BE2C (cell line): ENCODE measurements at regions not wholly inside any gene's neighbourhood (a gene's known extent, or its start where the extent isn't known, plus 50 kb on each side); places are given as distances from the start of the nearest gene placed in this dataset.

Experiments used
- DNase-seq: peaks from one replicate; pipeline ENCODE4 v3.0.0-alpha.2; 2020
- H3K27me3 ChIP-seq: fragments of 250-450 bp; sonication (Bioruptor Pico); 2 replicates; pipeline ENCODE4 v1.5.1; 2020; ENCODE audit warnings: mild to moderate bottlenecking
- H3K36me3 ChIP-seq: fragments of 250-450 bp; sonication (Bioruptor Pico); 2 replicates; pipeline ENCODE4 v1.5.1; 2020; ENCODE audit warnings: mild to moderate bottlenecking
- H3K4me1 ChIP-seq: fragments of 250-450 bp; sonication (Bioruptor Pico); 2 replicates; pipeline ENCODE4 v1.5.1; 2020
- H3K4me3 ChIP-seq: 2 replicates; pipeline ENCODE4 v1.5.1; 2011; ENCODE audit warnings: low read depth, low read length
- H3K9me3 ChIP-seq: fragments of 250-450 bp; sonication (Bioruptor Pico); 2 replicates; pipeline ENCODE4 v1.5.1; 2020
- CTCF ChIP-seq: IDR thresholded peaks from 2 replicates; pipeline ENCODE4 v1.5.1; 2012; ENCODE audit warnings: mild to moderate bottlenecking, low read depth, low read length

GRCh38 chr2:236856848-236857235 is 228.8 kb upstream of the COPS8 start:
- Histone ChIP-seq H3K27me3 (0 out of 2 replicates have a peak, but pooled peaks cover 3% of the 10 kb centered on the region), H3K4me3 (no peak overlapping the region), H3K9me3 (no peaks in the 10 kb centered on the region), H3K36me3 (no peaks in the 10 kb centered on the region), H3K4me1 (no peaks in the 10 kb centered on the region)
- no peak for TF ChIP-seq CTCF
- no peak for DNase-seq

- no peak overlapping the region for H3K4me3 ChIP-seq
- H3K27me3 ChIP-seq = 0 out of 2 replicates have a peak, but pooled peaks cover 1% of the 10 kb centered on the region
These were observed 228.4 kb upstream of the COPS8 start for GRCh38 chr2:236857246-236857645.

GRCh38 chr2:236857781-236858180 is 227.9 kb upstream of the COPS8 start:
- Histone ChIP-seq H3K4me1 (no peaks in the 10 kb centered on the region), H3K9me3 (no peaks in the 10 kb centered on the region), H3K4me3 (no peak overlapping the region), H3K27me3 (no peaks in the 10 kb centered on the region), H3K36me3 (no peaks in the 10 kb centered on the region)
- DNase-seq = no peak
- TF ChIP-seq CTCF = no peak

More at GRCh38 chr2:236857246-236857645, 228.4 kb upstream of the COPS8 start:
- no peaks in the 10 kb centered on the region for H3K36me3 ChIP-seq
- TF ChIP-seq CTCF = no peak
- DNase-seq = no peak
- no peaks in the 10 kb centered on the region for H3K4me1 ChIP-seq
- H3K9me3 ChIP-seq = no peaks in the 10 kb centered on the region

GRCh38 chr2:236858661-236859060 is 227.0 kb upstream of the COPS8 start:
- no peaks in the 10 kb centered on the region for H3K27me3 ChIP-seq
- no peaks in the 10 kb centered on the region for H3K4me1 ChIP-seq
- no peaks in the 10 kb centered on the region for H3K36me3 ChIP-seq
- H3K9me3 ChIP-seq = no peaks in the 10 kb centered on the region
- no peak for TF ChIP-seq CTCF
- DNase-seq = no peak
- H3K4me3 ChIP-seq = no peak overlapping the region

- Histone ChIP-seq H3K9me3 (no peaks in the 10 kb centered on the region), H3K27me3 (no peaks in the 10 kb centered on the region), H3K4me3 (no peak overlapping the region), H3K36me3 (no peaks in the 10 kb centered on the region), H3K4me1 (no peaks in the 10 kb centered on the region)
- DNase-seq = no peak
- no peak for TF ChIP-seq CTCF
These were observed 225.8 kb upstream of the COPS8 start for GRCh38 chr2:236859908-236860307.

- TF ChIP-seq CTCF = no peak
- Histone ChIP-seq H3K4me3 (no peak overlapping the region), H3K36me3 (no peaks in the 10 kb centered on the region), H3K27me3 (no peaks in the 10 kb centered on the region), H3K4me1 (no peaks in the 10 kb centered on the region), H3K9me3 (no peaks in the 10 kb centered on the region)
- DNase-seq = no peak
These were observed 224.4 kb upstream of the COPS8 start for GRCh38 chr2:236861196-236861875.
